Thyroid gland (tissue), 4 donors: ENCODE measurements at regions not wholly inside any gene's neighbourhood (a gene's known extent, or its start where the extent isn't known, plus 50 kb on each side); places are given as distances from the start of the nearest gene placed in this dataset.

Source experiments
- CTCF ChIP-seq, 6 experiments: fragments of 200-600 bp in 3 of 6; fragments of 450-650 bp in 3 of 6; sonication (generic) in 3 of 6; IDR thresholded peaks; one replicate each; pipeline ENCODE4 v1.5.1; 2016 to 2019; ENCODE audit warnings: antibody characterized with exemption in 6 of 6, mild to moderate bottlenecking in 2 of 6, inconsistent platforms in 1 of 6, moderate library complexity in 1 of 6
- POLR2A ChIP-seq, 2 donors: fragments of 450-650 bp; IDR thresholded peaks; one replicate each; pipeline ENCODE4 v1.6.1; 2017; ENCODE audit warnings: antibody characterized with exemption in 2 of 2, mild to moderate bottlenecking in 2 of 2, moderate library complexity in 1 of 2

DNA sequence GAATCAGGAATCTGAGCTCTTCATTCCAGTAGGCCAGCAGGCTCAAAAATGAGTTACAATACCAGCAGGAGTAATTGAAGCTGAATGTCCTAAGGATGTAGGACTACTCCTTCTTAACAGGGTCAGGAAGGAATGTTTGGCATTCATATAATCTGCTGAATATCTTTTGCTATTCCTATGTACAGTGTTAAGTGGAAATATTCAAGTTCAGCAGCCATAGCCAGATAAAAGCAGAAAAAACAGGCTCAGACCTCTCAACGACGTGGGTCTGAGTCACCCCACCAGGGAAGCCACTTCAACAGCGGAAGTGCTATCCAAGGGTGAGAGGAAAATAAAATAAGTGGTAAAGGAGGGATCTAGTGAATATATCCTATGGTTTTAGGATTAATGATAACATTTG, 577.0 kb downstream of the SPOCK3 start:
- TF ChIP-seq CTCF (IDR thresholded peaks at IDR 0.05) (no peak), POLR2A (IDR thresholded peaks at IDR 0.05) (no peak)
